ENCODE measurements at regions not wholly inside any gene's neighbourhood (a gene's known extent, or its start where the extent isn't known, plus 50 kb on each side); places are given as distances from the start of the nearest gene placed in this dataset.

DNA sequence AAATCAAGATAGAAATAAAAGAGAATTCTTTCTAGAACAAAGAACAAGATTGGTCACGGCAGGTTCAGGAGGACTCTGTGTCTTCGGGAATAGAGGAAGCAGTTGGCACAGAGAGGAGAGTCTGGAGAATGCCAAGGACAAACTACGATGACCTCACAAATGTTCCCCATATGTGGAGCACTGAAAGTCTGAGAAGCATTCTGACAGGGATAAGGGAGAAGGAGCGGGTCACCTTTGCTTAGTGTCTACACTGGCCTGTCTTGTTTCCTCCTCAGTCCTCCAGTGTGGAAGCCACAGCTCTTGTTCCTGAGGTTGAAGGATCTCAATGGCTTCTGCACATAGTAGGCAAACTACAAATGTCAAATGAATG is 338.8 kb downstream of the MYCN start:
- H3F3A ChIP-seq (ENCODE audit: insufficient read depth), result no peaks in the 10 kb centered on the region
- no peaks in the 10 kb centered on the region for H4K20me1 ChIP-seq (ENCODE audit: low read depth, low read length)
- no peak overlapping the region for H3K27ac ChIP-seq (ENCODE audit: low read depth, low read length)
- H3K27me3 ChIP-seq (ENCODE audit: low read length), result no peaks in the 10 kb centered on the region
- H3K4me2 ChIP-seq (ENCODE audit: low read depth, low read length, poor library complexity, severe bottlenecking), result no peak overlapping the region
- H3K9me2 ChIP-seq (replicated peaks; ENCODE audit: insufficient read depth, low read length), result no peaks in the 10 kb centered on the region
- no peaks in the 10 kb centered on the region for H3K79me2 ChIP-seq (ENCODE audit: insufficient read depth, low read length)
- no peaks in the 10 kb centered on the region for H3K9me3 ChIP-seq (ENCODE audit: insufficient read depth, low read length)
- H3K4me3 ChIP-seq (ENCODE audit: insufficient read depth, low read length, poor library complexity, severe bottlenecking), result no peak overlapping the region
- H3K9ac ChIP-seq (ENCODE audit: low read length), result no peak overlapping the region
- H2AFZ ChIP-seq (ENCODE audit: low read depth, low read length, severe bottlenecking), result no peak overlapping the region
- TF ChIP-seq CTCF (IDR thresholded peaks at IDR 0.05; ENCODE audit: insufficient read depth, low read length, poor library complexity, severe bottlenecking) (no peak), EZH2phosphoT487 (conservative IDR thresholded peaks at IDR 0.05; ENCODE audit: low read length) (no peak)
- no peaks in the 10 kb centered on the region for H3K36me3 ChIP-seq (ENCODE audit: low read length)

GRCh38 chr2:16278421-16279200 is 338.3 kb downstream of the MYCN start:
- Histone ChIP-seq H3K4me3 (ENCODE audit: insufficient read depth, low read length, poor library complexity, severe bottlenecking) (no peak overlapping the region), H3K36me3 (ENCODE audit: low read length) (no peaks in the 10 kb centered on the region), H3K9ac (ENCODE audit: low read length) (no peak overlapping the region), H2AFZ (ENCODE audit: low read depth, low read length, severe bottlenecking) (no peak overlapping the region), H3K79me2 (ENCODE audit: insufficient read depth, low read length) (no peaks in the 10 kb centered on the region), H3K9me2 (replicated peaks; ENCODE audit: insufficient read depth, low read length) (no peaks in the 10 kb centered on the region), H3K27me3 (ENCODE audit: low read length) (no peaks in the 10 kb centered on the region), H3K4me2 (ENCODE audit: low read depth, low read length, poor library complexity, severe bottlenecking) (no peak overlapping the region), H3K27ac (ENCODE audit: low read depth, low read length) (no peak overlapping the region), H4K20me1 (ENCODE audit: low read depth, low read length) (no peaks in the 10 kb centered on the region), H3K9me3 (ENCODE audit: insufficient read depth, low read length) (no peaks in the 10 kb centered on the region), H3F3A (ENCODE audit: insufficient read depth) (no peaks in the 10 kb centered on the region)
- TF ChIP-seq EZH2phosphoT487 (conservative IDR thresholded peaks at IDR 0.05; ENCODE audit: low read length) (no peak), CTCF (IDR thresholded peaks at IDR 0.05; ENCODE audit: insufficient read depth, low read length, poor library complexity, severe bottlenecking) (no peak)

DNA sequence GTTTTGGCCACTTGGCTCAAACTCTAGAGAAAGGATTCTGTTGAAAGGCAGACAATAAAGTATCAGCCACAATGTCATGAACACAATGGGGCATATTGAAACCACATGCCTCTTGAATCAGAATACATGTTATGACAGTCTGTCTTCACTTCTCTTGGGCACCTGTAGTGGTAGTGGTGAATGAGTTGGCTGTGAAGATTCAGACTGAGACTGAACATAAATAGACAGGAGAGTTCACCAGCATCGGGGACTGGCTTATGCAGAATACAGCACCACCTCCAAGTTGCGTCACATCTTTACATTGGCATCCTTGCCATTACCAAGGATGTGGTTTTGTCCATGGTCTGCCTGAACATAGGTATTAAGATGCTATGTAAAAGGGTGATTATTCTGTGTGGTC is 336.8 kb downstream of the MYCN start:
- Histone ChIP-seq H4K20me1 (ENCODE audit: low read depth, low read length) (no peaks in the 10 kb centered on the region), H3K9ac (ENCODE audit: low read length) (no peak overlapping the region), H3K4me2 (ENCODE audit: low read depth, low read length, poor library complexity, severe bottlenecking) (no peak overlapping the region), H3K9me2 (replicated peaks; ENCODE audit: insufficient read depth, low read length) (no peaks in the 10 kb centered on the region), H3K36me3 (ENCODE audit: low read length) (no peaks in the 10 kb centered on the region), H3F3A (ENCODE audit: insufficient read depth) (no peaks in the 10 kb centered on the region), H3K27ac (ENCODE audit: low read depth, low read length) (no peak overlapping the region), H3K79me2 (ENCODE audit: insufficient read depth, low read length) (no peaks in the 10 kb centered on the region), H2AFZ (ENCODE audit: low read depth, low read length, severe bottlenecking) (no peak overlapping the region), H3K27me3 (ENCODE audit: low read length) (no peaks in the 10 kb centered on the region), H3K4me3 (ENCODE audit: insufficient read depth, low read length, poor library complexity, severe bottlenecking) (no peak overlapping the region), H3K9me3 (ENCODE audit: insufficient read depth, low read length) (no peaks in the 10 kb centered on the region)
- TF ChIP-seq CTCF (IDR thresholded peaks at IDR 0.05; ENCODE audit: insufficient read depth, low read length, poor library complexity, severe bottlenecking) (no peak), EZH2phosphoT487 (conservative IDR thresholded peaks at IDR 0.05; ENCODE audit: low read length) (no peak)
